Neutrophil (primary cell): ENCODE measurements at regions not wholly inside any gene's neighbourhood (a gene's known extent, or its start where the extent isn't known, plus 50 kb on each side); places are given as distances from the start of the nearest gene placed in this dataset.

ENCODE experiments used
- H3K27ac ChIP-seq: fragments of 200-600 bp; sonication (generic); 2 replicates; pipeline ENCODE4 v1.5.1; 2016; ENCODE audit warnings: mild to moderate bottlenecking, moderate library complexity
- H3K27me3 ChIP-seq: fragments of 200-600 bp; sonication (generic); 2 replicates; pipeline ENCODE4 v1.6.0; 2016; ENCODE audit warnings: mild to moderate bottlenecking
- H3K36me3 ChIP-seq: fragments of 200-600 bp; sonication (generic); 2 replicates; pipeline ENCODE4 v1.5.1; 2017
- H3K4me1 ChIP-seq, 2 experiments: fragments of 200-600 bp in 1 of 2; sonication (generic) in 1 of 2; 1 replicate in 1 of 2; 2 replicates in 1 of 2; pipeline versions ENCODE4 v1.5.1 to v1.6.1; 2013 to 2016; ENCODE audit warnings: low read depth in 1 of 2, low read length in 1 of 2, mild to moderate bottlenecking in 1 of 2, moderate library complexity in 1 of 2; ENCODE audit not compliant: control insufficient read depth in 1 of 2, insufficient read depth in 1 of 2
- H3K4me3 ChIP-seq, 2 experiments: fragments of 200-600 bp in 1 of 2; sonication (generic) in 1 of 2; 1 replicate in 1 of 2; 2 replicates in 1 of 2; pipeline ENCODE4 v1.5.1; 2013 to 2016; ENCODE audit warnings: low read depth in 1 of 2, low read length in 1 of 2, mild to moderate bottlenecking in 1 of 2, moderate library complexity in 1 of 2
- H3K9me3 ChIP-seq: fragments of 200-600 bp; sonication (generic); 2 replicates; pipeline ENCODE4 v1.5.1; 2016
- CTCF ChIP-seq: fragments of 200-600 bp; sonication (generic); IDR thresholded peaks from 2 replicates; pipeline ENCODE4 v1.5.1; 2016; ENCODE audit warnings: antibody characterized with exemption

GRCh38 chr17:79220713-79221291 lies 146.2 kb downstream of the ENGASE start:
- no peak for TF ChIP-seq CTCF
- Histone ChIP-seq H3K4me1 (no peaks in the 10 kb centered on the region), H3K9me3 (no peaks in the 10 kb centered on the region), H3K27me3 (peaks cover 71% of the 10 kb centered on the region), H3K27ac (no peak overlapping the region), H3K4me3 (no peak overlapping the region), H3K36me3 (no peaks in the 10 kb centered on the region)

DNA sequence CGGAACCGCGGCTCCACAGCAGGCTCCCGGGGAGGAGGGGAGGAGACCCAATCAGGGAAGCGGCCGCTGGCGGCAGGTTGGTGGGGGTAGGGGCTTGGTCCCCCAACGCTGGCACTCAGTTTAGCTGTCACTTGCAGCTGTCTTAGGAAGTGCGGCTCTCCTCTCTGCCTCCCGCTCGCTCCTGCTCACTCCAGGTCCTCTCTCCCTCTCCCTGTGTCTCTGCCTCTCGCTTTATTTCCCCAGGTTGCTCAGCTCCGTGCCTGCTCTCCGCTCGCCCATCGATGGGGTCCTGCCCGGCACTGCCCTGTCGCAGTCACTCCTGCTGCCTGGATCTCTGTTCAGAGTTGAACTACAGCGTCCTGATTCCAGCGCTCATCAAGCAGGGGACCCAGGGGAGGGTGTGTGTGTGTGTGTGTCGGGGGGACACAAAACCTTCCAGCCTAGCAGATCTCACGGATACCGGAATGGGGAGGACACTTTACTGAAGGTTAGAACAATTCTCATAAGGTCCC lies 145.6 kb downstream of the ENGASE start:
- no peak overlapping the region for H3K27ac ChIP-seq
- peaks cover 77% of the 10 kb centered on the region for H3K27me3 ChIP-seq
- no peak for TF ChIP-seq CTCF
- no peaks in the 10 kb centered on the region for H3K9me3 ChIP-seq
- no peaks in the 10 kb centered on the region for H3K4me1 ChIP-seq
- no peak overlapping the region for H3K4me3 ChIP-seq
- no peaks in the 10 kb centered on the region for H3K36me3 ChIP-seq

DNA sequence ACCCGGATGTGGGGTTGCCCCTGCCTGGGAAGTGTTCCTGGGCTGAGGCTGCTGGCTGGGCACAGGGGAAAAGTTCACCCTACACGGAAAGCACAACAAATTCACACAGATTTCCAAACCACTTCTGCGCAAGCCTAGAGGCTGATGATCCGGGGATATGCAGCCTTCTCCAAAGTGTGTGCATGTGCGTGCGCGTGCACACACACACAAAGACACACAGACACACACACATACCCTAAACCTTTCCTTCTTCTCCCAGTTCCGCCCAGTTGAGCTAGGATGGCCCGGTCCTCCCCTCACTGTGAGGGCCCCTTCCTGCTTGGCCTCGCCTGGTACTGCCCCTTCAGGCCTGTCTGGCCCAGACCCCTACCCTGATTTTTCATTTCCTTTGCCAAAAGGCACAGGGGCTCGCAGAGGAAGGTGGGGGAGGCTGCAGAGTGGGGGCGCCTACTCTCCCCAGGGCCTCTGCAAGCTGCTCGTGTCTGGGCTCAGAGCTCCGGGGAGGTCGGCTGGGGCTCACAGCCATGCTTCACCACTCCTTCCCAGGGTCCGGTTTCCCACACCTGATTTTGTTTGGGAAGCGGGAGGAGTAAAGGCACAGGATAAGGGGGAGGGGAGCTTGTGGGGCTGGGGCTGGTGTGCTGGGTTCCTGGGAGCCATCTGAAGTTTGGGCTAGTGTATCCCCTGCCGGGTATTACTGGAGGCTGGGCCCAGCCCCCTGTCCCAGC lies 144.7 kb downstream of the ENGASE start:
- Histone ChIP-seq H3K27me3 (peaks cover 83% of the 10 kb centered on the region), H3K4me1 (no peaks in the 10 kb centered on the region), H3K9me3 (no peaks in the 10 kb centered on the region), H3K4me3 (no peak overlapping the region), H3K36me3 (no peaks in the 10 kb centered on the region), H3K27ac (no peak overlapping the region)
- no peak for TF ChIP-seq CTCF

DNA sequence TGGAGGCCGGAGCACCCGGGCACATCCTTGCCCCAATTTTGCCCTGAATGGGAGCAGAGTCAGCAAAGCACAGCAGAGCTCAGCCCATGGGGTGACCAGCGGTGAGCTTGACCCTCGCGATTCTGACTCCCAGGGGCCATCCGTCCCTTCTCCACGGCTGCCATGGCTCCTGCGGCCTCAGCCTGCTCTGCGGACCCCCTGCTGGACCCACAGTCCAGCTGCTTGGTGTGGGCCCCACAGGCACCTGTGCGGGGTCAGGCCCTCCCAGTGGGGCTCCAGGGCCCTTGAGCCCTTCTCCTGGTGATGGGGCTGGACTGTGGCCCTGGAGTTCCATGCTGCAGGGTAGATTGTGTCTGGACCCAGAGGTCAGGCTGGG lies 144.2 kb downstream of the ENGASE start:
- Histone ChIP-seq H3K27ac (no peak overlapping the region), H3K9me3 (no peaks in the 10 kb centered on the region), H3K4me1 (no peaks in the 10 kb centered on the region), H3K36me3 (no peaks in the 10 kb centered on the region), H3K4me3 (no peak overlapping the region), H3K27me3 (peaks cover 84% of the 10 kb centered on the region)
- TF ChIP-seq CTCF = no peak

- Histone ChIP-seq H3K27me3 (peaks cover 85% of the 10 kb centered on the region), H3K4me3 (no peak overlapping the region), H3K9me3 (no peaks in the 10 kb centered on the region), H3K27ac (no peak overlapping the region), H3K36me3 (no peaks in the 10 kb centered on the region), H3K4me1 (no peaks in the 10 kb centered on the region)
- no peak for TF ChIP-seq CTCF
These were observed 143.7 kb downstream of the ENGASE start for GRCh38 chr17:79218175-79218824.
